HG02623 (cell line): ENCODE measurements at regions not wholly inside any gene's neighbourhood (a gene's known extent, or its start where the extent isn't known, plus 50 kb on each side); places are given as distances from the start of the nearest gene placed in this dataset.
"Not testable (repeated sequence)": the region's sequence is repeated elsewhere in the genome, so short reads cannot be mapped to it uniquely, and the experiment has no call there.

Experiments
- ATAC-seq: cut with Tn5 transposase; IDR thresholded peaks from one replicate; pipeline ENCODE4 v1.9.1; 2021; ENCODE audit warnings: moderate library complexity; ENCODE audit not compliant: unreplicated experiment

DNA sequence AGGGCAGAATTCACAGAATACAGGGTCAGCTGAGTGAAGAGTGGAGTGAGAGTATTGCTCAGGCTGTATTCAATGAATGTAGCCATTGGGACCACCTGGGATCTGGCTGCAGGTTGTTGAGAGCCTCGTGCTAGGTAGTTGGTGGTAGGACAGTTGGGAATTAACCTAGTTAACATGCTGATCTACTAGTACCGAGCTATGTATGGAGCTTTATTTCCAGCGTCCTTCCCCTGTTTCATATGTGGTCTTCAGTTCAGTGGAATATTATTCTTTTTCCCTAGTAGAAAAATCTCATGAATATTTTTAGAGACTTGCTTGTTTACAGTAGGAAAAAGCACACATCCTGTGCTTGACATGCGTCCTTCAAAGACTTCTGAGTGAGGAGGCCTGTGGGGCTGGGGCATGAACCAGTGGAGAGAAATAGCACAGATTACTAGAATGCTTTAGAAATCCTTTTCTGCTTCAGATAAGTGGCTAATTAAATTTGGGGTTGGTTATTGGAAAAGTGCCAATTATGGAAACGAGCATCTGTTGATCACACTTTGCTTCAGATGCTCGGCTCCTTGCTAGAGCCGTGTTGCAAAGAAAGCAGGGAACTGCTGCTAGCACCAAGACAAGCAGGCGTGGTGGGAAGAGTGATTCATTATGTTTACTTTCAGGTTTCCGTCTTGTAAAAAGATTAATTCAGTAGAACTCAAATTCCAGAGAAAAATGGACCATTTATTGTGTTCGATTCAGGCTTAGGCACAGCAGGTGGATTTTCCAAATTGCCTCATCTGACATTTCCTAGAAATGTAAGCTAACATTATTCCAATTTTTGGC is 53.6 kb downstream of the ARF6 start:
- no peak for ATAC-seq

DNA sequence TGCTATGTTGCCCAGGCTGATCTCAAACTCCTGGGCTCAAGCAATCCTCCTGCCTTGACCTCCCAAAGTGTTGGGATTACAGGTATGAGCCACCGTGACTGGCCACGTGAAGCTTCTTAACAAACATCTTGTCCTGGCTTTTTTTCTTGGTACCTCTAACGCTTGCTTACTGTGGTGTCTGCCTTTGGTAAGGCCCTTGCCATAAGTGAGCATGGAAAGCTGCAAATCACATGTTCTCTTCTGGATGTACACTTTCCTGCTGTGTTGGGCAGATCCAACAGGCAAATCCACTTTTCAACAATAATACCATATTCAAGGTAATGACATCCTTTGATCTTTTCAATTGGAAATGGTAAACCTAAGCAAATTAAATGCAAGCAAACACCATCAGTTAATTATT is 54.6 kb downstream of the ARF6 start:
- no peak for ATAC-seq

DNA sequence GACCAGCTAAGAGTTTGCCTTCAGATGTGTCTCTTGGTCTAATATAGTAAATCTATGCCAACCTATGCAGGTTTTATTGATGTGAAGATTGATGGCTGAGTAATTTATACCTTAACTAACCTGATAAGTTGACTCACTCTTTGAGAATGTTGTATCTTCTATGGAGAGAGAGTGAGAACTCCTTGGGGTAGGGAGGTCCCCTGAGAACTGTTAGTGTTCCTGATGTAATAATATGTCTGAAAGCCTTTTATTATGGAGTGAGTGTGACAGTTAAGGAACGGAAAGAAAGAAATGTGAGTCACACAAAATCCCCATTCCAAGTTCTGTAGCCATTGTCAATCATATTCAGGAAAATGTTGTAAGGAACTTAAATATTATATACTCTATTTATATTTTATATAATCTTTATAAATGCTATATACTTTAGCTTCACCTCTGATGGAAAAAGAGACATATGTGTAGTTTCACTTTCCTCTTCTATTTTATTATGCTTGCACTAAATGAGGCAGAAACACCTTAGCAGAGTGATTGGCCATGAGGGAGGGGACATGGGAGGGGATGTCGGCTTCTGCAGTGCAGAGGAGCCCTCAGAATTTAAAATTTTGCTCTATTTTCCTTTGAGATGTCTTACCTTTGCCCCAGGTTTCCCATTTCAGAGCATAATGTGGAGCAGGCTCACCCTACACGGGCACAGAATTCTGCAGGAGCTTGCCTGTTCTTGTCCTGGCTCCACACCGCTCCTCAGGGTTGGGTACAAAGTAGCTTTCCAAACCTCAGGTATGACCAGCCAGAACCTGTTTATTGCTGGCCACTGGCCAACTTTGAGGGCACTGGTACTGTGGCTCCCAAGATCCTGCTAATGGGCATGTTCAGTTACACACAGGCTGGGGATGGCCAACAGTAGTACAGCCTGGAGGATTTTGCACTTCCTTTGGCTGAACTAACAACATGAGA is 57.7 kb downstream of the ARF6 start:
- ATAC-seq: no peak

DNA sequence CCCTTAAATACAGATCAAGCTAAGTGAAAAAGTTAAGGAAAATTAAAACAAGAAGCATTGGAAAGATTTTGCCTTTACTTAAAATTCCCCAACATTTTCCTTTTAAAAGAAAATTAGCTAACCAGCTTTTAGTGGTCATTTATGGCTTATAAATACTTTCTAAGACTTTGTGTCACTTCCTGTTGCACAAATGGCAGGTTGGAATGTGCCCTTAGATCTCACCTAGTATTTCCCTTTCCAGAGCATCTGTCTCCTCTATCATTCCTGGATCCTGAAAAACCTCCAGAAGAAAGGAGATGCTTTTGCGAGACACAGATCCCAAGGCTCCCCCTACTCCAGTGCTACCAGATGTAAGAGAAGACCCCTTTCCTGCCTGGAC is 58.3 kb downstream of the ARF6 start:
- ATAC-seq: no peak

DNA sequence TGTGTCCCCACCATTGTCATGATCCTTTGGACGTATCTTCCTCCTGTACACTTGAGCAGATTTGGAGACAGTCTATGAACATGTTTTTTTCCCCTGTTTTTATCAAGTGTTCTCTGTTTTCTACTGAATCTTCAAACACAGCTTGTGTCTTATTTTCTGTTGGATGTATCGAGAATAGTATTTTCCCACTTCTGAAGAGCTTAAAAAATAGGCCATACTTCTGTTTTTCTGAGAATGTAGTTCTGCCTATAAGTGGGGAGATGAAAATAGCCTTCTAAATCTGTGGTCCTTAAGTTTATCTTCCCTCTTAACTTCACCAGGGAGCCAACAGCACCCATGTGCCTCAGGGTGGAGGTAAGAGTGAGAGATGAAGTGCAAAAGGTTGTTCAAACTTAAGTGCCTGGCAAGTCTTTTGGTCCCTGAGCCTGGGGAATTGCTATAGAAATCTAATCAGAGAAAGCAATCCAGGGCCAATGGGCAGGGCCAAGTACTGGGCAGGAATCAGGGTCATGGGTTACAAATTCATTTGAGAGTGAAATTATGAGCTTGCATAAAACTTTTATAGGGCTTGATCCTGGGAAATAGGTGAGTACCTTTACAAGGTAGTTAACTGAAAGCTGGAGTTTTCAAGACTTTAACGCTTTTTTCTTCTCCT is 58.9 kb downstream of the ARF6 start:
- no peak for ATAC-seq

DNA sequence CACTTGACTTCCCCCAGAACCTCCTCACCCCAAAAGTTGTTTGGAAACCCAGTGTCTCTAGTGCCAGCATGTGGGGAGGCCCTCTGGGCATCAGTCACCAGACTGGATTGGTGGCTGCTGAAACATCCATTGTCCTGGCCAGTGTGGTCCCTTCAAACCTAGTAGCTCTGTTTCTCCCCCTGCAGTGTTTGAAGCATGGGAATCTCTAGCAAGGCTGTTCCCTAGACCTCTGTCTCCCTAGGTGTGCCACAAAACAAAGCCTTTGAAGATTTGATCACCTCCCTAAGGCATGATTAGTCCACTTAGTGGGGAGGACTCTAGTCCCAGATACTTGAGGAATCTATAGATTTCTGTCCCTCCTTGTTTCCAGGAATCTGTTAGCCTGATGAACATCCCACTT is 60.3 kb downstream of the ARF6 start:
- no peak for ATAC-seq

DNA sequence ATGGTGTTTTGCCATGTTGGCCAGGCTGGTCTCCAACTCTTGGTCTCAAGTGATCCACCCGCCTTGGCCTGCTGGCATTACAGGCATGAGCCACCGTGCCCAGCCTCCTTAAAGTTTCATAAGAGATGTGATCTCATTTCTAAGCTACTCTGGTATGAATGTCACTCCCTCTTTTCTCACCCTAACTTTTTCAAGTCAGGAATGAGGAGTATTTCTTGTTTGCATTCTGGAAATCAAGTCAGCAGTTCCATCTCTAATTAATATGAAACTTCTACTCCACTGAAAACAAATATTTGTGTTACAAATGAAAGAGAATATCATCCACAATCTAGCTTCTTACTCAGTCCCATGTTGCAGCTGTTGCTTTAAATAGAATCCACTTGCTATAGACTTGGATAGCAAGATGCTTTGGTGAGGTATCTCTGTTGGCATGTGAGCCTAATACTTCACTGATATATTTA is 61.3 kb downstream of the ARF6 start:
- ATAC-seq: no peak

DNA sequence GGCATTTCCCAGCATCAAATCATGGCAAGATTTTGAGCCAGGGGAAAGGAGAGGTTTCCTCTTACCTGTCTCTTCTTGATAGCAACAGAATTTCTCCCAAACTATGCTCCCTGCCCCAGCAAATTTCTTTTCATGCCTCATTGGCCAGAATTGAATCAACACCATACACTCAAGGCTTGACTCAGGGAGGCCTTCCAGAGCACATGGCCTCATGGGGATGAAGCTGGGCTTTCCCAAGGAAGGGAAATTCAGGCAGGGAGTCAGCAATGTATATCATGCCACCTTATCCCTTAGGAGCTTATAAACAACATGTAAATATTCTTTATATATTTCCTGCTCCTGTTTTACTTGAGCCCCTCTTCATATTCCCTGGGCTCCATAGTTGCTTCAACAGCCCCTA is 62.1 kb downstream of the ARF6 start:
- no peak for ATAC-seq

DNA sequence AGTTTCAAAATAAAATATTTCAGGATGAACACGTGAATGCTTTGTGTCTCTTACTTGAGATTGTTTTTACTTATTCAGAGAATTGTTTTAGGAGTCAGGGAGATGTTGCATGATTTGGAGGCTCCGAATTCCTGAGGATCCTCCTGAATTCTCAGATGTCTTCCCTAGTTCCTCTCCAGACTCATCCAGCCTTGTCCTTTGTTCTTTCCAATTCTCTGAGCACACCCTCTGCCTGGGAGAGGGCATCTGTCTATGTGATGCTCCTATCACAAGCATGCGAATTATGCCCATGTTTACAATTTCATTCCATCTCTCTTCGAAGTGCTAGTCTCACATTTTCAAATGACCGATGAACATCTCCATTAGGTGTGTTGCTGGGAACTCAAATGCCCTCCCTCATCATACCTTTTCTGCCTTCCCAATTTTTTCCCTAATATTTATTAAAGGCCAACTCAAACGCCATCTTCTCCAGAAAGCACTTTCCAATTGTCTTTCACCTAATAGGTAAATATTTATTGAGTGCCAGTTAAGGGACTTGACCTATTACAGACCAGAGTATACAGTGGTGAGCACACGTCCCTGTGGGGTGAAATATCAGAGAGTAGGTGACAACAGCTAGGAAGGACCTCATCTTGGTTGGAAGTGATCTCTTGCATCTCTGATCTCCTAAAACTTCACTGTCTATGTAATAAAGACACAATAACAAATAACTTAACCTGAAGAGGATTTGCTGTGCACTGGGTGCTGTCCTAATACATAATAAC is 64.4 kb downstream of the ARF6 start:
- ATAC-seq: no peak

DNA sequence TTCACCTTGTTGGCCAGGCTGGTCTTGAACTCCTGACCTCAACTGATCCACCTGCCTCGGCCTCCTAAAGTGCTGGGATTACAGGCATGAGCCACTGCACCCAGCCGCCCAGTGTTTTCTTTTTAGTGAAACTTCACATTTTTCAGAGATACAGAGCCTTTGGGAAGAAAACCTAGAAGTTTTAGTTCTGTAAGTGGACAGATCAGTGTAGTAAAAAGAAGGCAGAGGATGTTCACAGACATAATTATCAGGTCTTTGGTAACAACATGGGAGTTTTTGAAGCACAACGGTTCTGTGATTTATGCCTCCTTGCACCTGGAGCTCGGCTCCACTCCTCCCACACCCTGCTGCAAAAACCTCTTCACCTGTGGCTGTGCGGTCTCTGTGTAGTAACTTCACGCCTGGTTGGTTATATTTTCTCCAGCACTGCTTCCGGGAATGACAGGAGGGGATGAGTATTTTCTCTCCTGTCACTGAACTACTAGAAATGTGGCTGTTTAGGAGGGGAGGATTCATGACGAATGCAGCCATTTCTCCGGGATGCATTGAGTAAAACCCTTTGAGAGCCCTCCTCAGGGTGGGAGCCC is 67.0 kb downstream of the ARF6 start:
- peak; percentile 65 for ATAC-seq

DNA sequence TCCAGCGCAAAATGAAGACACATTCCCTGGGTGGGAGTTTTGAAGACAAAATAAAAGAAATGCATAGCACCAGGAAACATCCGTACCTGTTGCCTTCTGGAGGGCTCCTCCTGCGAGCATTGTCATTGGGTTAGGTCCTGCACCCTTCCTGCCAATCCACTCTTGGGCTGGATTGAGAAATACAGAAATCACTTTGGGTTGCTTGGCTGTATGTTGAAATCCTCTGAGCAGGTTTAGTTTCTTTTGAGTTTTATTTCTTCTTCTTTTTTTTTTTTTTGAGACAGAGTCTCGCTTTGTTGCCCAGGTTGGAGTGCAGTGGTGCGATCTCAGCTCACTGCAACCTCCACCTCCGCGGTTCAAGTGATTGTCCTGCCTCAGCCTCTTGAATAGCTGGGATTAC is 67.6 kb downstream of the ARF6 start:
- no peak for ATAC-seq

DNA sequence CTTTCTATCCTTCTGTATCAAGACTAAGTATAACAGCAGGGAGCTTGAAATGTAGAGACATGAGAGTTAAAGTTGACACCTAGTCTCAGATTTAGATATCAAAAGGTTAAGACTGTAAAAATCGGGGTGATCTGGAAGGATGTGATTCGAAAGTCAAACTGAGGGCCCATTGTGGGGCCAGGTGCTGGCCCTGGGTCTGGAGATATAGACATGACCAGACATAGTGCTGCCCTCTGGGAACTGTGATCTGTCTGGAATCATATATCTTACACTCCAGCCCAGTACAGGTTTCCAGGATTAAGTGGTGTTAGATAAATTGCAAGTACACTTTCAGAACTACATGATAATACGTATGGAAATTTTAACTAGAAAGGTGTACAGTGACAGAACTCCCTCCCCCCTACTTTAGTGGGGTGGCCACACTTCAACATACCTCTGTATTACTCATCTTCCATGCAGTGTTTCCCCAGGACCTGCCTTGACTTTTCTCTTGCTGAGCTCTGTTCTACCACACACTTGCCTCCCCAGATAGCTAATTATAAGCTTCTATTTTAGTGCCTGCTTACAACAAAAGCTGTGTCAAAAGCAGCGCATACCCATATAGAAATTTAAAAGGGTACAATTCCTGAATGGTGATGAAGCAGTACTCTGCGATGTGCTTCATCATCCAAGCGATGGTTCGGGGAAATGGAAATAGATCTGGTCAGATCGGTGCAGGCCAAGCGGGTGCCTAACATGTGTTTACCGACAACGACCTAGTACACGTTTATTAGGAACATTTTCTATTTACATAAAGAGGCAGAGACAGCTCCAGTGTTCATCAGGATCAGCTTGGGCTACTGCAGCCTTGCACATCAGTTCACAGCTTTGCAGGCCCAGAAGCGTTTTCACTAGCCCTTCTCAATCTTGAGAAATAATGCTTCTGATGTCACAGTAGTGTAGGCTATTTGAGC is 68.7 kb downstream of the ARF6 start:
- peak; percentile 34 for ATAC-seq

DNA sequence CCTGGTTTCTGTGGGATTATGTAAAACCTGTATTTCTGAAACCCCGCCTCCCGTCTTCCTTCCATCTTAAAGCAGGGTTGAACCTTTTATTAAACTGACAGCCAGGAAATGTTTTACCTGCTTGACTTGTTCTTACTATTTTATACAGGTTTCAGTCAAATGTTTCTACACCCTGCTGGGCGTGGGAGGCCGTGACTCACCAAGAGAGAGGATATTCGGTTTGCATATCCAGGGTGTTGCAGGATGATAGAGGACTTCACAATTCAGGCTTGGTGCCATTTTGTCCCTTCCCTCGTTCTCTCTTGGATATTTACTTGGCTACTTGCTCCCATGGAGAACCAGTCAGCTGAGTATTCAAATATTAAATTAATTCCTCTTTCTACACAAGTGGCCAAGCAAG is 69.7 kb downstream of the ARF6 start:
- ATAC-seq: peak; percentile 29

DNA sequence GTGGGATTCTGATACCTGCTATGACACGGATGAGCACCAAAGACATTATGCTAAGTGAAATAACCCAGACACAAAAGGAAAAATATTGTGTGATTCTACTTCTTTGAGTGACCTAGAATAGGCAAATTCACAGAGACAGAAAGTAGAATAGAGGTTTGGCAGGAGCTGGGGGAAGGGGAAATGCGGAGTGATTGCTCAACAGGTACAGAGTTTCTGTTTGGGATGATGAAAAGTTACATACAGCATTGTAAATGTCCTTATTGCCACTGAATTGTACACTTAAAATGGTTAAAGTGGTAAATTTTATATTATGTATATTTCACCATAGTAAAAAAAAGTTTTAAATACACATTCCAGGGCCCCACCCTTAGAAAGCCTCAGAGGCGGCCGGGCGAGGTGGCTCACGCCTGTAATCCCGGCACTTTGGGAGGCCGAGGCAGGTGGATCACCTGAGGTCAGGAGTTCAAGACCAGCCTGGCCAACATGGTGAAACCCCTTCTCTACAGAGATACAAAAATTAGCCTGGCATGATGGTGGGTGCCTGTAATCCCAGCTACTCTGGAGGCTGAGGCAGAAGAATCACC is 72.3 kb downstream of the ARF6 start:
- ATAC-seq: not testable (repeated sequence)

DNA sequence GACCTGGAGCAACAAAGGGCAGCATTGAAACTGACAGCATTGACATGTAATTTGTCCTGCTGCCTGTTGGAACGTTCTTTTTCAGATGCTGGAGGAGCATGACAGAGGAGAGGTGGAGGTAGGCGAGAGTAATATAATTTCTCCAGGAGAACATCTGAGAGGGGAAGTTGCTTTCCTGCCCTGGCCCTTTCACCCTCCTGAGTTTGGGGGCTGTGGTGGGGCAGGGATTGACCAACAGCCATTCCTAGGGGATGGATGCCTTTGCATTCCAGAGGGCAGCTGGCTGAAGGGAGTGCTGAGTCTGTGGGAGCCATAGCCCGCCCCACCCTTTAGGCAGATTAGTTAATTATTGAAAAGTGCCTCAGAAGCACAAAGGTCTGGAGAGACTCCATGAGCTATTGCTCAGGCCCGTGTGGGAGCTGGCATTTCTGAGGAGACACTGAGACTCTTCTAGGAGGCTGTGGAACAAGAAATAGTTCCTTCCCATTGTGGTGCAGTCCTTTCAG is 73.5 kb downstream of the ARF6 start:
- no peak for ATAC-seq

DNA sequence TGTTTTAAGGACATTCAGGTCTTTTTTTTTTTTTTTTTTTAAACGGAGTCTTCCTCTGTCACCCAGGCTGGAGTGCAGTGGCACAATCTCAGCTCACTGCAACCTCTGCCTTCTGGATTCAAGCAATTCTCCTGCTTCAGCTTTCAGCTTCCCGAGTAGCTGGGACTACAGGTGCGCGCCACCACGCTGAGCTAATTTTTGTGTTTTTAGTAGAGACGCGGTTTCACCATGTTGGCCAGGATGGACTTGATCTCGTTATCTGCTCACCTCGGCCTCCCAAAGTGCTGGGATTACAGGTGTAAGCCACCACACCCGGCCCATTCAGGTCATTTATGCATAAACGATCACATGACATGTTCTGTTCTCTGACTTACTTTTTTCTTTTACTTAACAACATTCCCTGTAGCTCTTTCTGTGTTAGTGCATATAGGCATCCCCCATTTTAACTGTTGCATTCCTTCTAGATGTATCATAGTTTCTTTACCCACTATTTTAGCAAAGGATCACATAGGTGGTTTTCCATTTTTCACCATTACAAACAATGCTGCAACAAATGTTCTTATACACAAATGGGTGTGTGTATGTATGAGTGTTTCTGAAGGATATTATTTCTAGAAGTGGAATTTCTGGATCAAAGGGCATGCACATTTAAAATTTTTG is 74.2 kb downstream of the ARF6 start:
- no peak for ATAC-seq

DNA sequence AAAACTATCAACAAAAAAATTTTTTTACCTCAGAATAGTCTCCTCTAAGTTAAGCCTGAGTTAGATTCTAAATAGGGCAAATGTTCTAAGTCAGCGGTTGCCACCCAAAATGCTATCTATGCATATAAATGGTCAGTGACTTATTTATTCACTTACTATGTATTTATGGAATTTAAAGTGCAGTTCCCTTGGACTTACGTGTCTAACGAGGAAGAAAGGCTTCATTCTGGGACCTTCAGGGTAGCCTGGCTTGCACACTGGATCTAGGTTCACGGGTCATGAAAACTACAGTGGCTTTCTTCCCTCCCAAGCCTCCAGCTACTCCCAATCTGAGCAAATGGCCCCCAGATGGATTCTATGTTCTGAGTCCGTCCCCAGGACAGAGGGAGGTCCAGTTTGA is 77.1 kb downstream of the ARF6 start:
- ATAC-seq: no peak

DNA sequence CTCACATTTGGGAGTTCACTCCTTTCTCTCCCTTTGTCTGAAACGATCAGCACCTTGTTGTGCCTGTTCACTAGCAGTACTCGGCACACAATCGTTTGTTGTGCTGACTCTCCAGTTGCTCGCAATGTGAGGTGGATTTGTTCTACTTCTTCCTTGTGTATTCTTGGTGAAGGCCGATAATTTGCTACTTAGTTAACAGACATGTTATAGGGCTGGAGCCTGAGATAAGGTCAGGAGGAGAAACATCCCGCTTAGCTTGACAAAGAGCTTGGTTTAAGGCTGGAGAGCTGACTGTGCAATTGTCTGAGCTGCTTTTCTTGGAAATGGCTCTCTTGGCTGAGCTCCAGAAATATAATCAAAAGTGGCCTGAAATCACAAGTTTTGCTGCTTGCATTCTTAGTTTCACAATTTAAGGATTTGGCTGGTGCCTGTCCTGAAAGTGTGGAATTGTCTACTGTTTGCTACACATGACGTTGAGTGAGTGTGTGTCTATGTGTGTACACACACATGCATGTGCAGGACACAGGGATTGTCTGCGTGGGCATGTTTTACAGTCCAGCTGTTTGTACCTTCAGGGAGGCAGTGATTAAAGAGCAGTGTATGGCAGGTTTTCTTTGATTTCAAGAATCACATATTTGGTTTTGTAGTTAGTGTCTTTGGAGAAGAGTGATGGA is 77.7 kb downstream of the ARF6 start:
- peak; percentile 8 for ATAC-seq
